CD4-positive, alpha-beta T cell (primary cell): ENCODE measurements at regions not wholly inside any gene's neighbourhood (a gene's known extent, or its start where the extent isn't known, plus 50 kb on each side); places are given as distances from the start of the nearest gene placed in this dataset.
A peak's percentile ranks its signal among the peaks of the same experiment; 100 is the strongest.

Experiments used
- ATAC-seq: fragments of 200-7000 bp; cut with Tn5 transposase; one replicate; pipeline ENCODE4 v1.10.0; 2022; ENCODE audit warnings: mild to moderate bottlenecking; ENCODE audit not compliant: poor library complexity
- CTCF ChIA-PET: fragments of 350-600 bp; sonication (Branson Sonifier 250); formaldehyde crosslinking; loops from one replicate; lab custom pipeline; 2021; ENCODE audit warnings: antibody characterized with exemption, inconsistent platforms; lab: Charles Lee
- POLR2A ChIA-PET: fragments of 350-600 bp; sonication (Branson Sonifier 250); formaldehyde crosslinking; loops from one replicate; lab custom pipeline; 2021; ENCODE audit warnings: antibody characterized with exemption, inconsistent platforms; lab: Charles Lee
- DNase-seq, 14 experiments: peaks; one replicate each; pipeline ENCODE4 v3.0.0-alpha.2; 2013 to 2020; ENCODE audit warnings: mixed read lengths in 2 of 14
- H3K27ac ChIP-seq, 2 donors: one replicate each; pipeline versions ENCODE4 v1.5.1 to v1.7.0; 2013; ENCODE audit warnings: low read length in 2 of 2, low read depth in 1 of 2, mild to moderate bottlenecking in 1 of 2
- H3K27me3 ChIP-seq, 2 experiments: 1 replicate in 1 of 2; 2 replicates in 1 of 2; pipeline versions ENCODE4 v1.6.1 to v1.7.0; 2013; ENCODE audit warnings: low read length in 2 of 2, control low read depth in 1 of 2, mild to moderate bottlenecking in 1 of 2, moderate library complexity in 1 of 2; ENCODE audit not compliant: insufficient read depth in 2 of 2, control insufficient read depth in 1 of 2
- H3K36me3 ChIP-seq: one replicate; pipeline ENCODE4 v1.6.1; 2013; ENCODE audit warnings: low read length, control low read depth; ENCODE audit not compliant: insufficient read depth
- H3K4me1 ChIP-seq: one replicate; pipeline ENCODE4 v1.6.1; 2013; ENCODE audit warnings: low read length, control low read depth; ENCODE audit not compliant: insufficient read depth
- H3K4me3 ChIP-seq: one replicate; pipeline ENCODE4 v1.5.1; 2013; ENCODE audit warnings: mild to moderate bottlenecking, low read length, moderate library complexity
- H3K9me3 ChIP-seq, 2 experiments: 1 replicate in 1 of 2; 2 replicates in 1 of 2; pipeline versions ENCODE4 v1.6.1 to v1.7.0; 2013; ENCODE audit warnings: low read length in 2 of 2, mild to moderate bottlenecking in 2 of 2, control low read depth in 1 of 2, moderate library complexity in 1 of 2; ENCODE audit not compliant: control insufficient read depth in 1 of 2, insufficient read depth in 1 of 2
- H3K27ac Mint-ChIP-seq: one replicate; pipeline ENCODE4 v1.8.0; 2020; ENCODE audit warnings: mixed read lengths
- H3K27me3 Mint-ChIP-seq: one replicate; pipeline ENCODE4 v1.8.0; 2021; ENCODE audit warnings: mixed read lengths
- H3K36me3 Mint-ChIP-seq: one replicate; pipeline ENCODE4 v1.8.0; 2021; ENCODE audit warnings: low read depth, mixed read lengths
- H3K4me1 Mint-ChIP-seq: one replicate; pipeline ENCODE4 v1.8.0; 2021; ENCODE audit warnings: low read depth, mixed read lengths
- H3K4me3 Mint-ChIP-seq: one replicate; pipeline ENCODE4 v1.8.0; 2020; ENCODE audit warnings: mild to moderate bottlenecking, mixed read lengths
- H3K9me3 Mint-ChIP-seq: one replicate; pipeline ENCODE4 v1.8.0; 2020; ENCODE audit warnings: mixed read lengths
- CTCF ChIP-seq: fragments of 200-600 bp; IDR thresholded peaks from one replicate; pipeline ENCODE4 v1.8.0; 2022; ENCODE audit warnings: antibody characterized with exemption, mild to moderate bottlenecking
- intact Hi-C, 2 experiments: fragments of 100-400 bp; cut with DNase I in 1 of 2; cut with micrococcal nuclease in 1 of 2; formaldehyde crosslinking; loops; one replicate each; pipeline versions ENCODE4 v1.15.1 to v1.9.0; 2023 to 2025; cut with DNase I, micrococcal nuclease

- no peaks in the 10 kb centered on the region for H3K27me3 Mint-ChIP-seq
- ChIA-PET CTCF (no interaction called here), POLR2A (interaction anchor here (1.1 to 2.6 kb wide), 5 partner anchors 17 to 160 kb away, joined by 3 to 17 read pairs (median 7); no protein-coding TSS in a partner anchor)
These were observed 92.0 kb upstream of the GDF10 start for GRCh38 chr10:47207894-47208469.

GRCh38 chr10:47209466-47209865 is 90.5 kb upstream of the GDF10 start:
- no peak overlapping the region for H3K27ac ChIP-seq
- H3K4me1 ChIP-seq = peaks cover 43% of the 10 kb centered on the region
- intact Hi-C loops = loop anchor here (5.0 kb wide), 2 partner anchors 42 to 48 kb away; no protein-coding TSS in a partner anchor

More at GRCh38 chr10:47207894-47208469, 92.0 kb upstream of the GDF10 start:
- peaks cover 5% of the 10 kb centered on the region for H3K9me3 Mint-ChIP-seq
- Histone ChIP-seq H3K4me3 (peak overlapping the region; percentile 28), H3K4me1 (peaks cover 46% of the 10 kb centered on the region), H3K9me3 (peaks cover 0 to 10% of the 10 kb centered on the region in 2 experiments), H3K27ac (peak overlapping the region; percentile 60 to 74), H3K27me3 (no peaks in the 10 kb centered on the region), H3K36me3 (no peaks in the 10 kb centered on the region)
- ATAC-seq (no peak), DNase-seq (peak in 3 of 14 experiments; percentile 11 to 24 (median 22))
- H3K4me3 Mint-ChIP-seq = peak overlapping the region; percentile 65
- peaks cover 13% of the 10 kb centered on the region for H3K36me3 Mint-ChIP-seq
- peaks cover 70% of the 10 kb centered on the region for H3K4me1 Mint-ChIP-seq
- H3K27ac Mint-ChIP-seq = peak overlapping the region; percentile 82
- intact Hi-C loops = loop anchor here (5.0 kb wide), 2 partner anchors 41 to 49 kb away; no protein-coding TSS in a partner anchor
- TF ChIP-seq CTCF = no peak

GRCh38 chr10:47214520-47214919 is 85.5 kb upstream of the GDF10 start:
- Mint-ChIP-seq H3K27me3 (no peaks in the 10 kb centered on the region), H3K4me3 (no peak overlapping the region), H3K36me3 (peaks cover 13% of the 10 kb centered on the region), H3K27ac (no peak overlapping the region), H3K4me1 (peaks cover 47% of the 10 kb centered on the region), H3K9me3 (peaks cover 5% of the 10 kb centered on the region)
- Histone ChIP-seq H3K9me3 (peaks cover 0 to 10% of the 10 kb centered on the region in 2 experiments), H3K27me3 (no peaks in the 10 kb centered on the region), H3K4me1 (peaks cover 10% of the 10 kb centered on the region), H3K4me3 (no peak overlapping the region), H3K27ac (no peak overlapping the region), H3K36me3 (no peaks in the 10 kb centered on the region)
- TF ChIP-seq CTCF = no peak
- CTCF ChIA-PET = no interaction called here
- ATAC-seq (no peak), DNase-seq (no peak)
- POLR2A ChIA-PET = no interaction called here
- intact Hi-C loops = no loop called here

More at GRCh38 chr10:47209466-47209865, 90.5 kb upstream of the GDF10 start:
- peaks cover 70% of the 10 kb centered on the region for H3K4me1 Mint-ChIP-seq
- peaks cover 0 to 10% of the 10 kb centered on the region in 2 experiments for H3K9me3 ChIP-seq
- no peaks in the 10 kb centered on the region for H3K36me3 ChIP-seq
- peaks cover 5% of the 10 kb centered on the region for H3K9me3 Mint-ChIP-seq
- H3K4me3 Mint-ChIP-seq = no peak overlapping the region
- H3K27ac Mint-ChIP-seq = peak overlapping the region; percentile 82
- H3K27me3 Mint-ChIP-seq = no peaks in the 10 kb centered on the region
- ChIA-PET CTCF (no interaction called here), POLR2A (interaction anchor here (2.6 kb wide), 1 partner anchor 43 kb away, joined by 17 read pairs; no protein-coding TSS in a partner anchor)
- DNase-seq (no peak), ATAC-seq (no peak)
- no peak overlapping the region for H3K4me3 ChIP-seq
- no peaks in the 10 kb centered on the region for H3K27me3 ChIP-seq
- peaks cover 13% of the 10 kb centered on the region for H3K36me3 Mint-ChIP-seq
- no peak for TF ChIP-seq CTCF
